ENCODE measurements at regions not wholly inside any gene's neighbourhood (a gene's known extent, or its start where the extent isn't known, plus 50 kb on each side); places are given as distances from the start of the nearest gene placed in this dataset.

GRCh38 chr14:97350894-97351731, 553.9 kb downstream of the VRK1 start:
- no peak for DNase-seq (ENCODE audit: low spot score)

DNA sequence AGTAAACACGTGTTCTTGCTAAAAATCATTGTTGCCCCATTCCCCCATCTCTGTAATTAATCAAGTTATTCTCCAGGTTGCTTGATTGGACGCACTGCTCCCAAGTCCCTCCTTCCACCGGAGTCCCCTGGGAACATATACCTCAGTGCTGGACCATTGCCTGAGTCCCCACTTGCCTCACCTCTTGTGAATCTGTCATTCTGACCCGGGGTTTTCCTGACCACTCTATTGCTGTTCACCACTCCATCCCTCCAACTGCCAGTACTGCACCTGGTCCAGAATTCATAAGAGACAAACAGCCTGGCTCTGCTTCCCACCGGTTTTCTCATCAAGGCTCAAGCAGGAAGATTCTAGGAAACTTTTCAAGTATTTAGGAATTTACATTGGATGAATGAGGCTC, 555.9 kb downstream of the VRK1 start:
- DNase-seq (ENCODE audit: low spot score): no peak

- DNase-seq (ENCODE audit: low spot score): no peak
Observed at GRCh38 chr14:97354119-97354722, 557.0 kb downstream of the VRK1 start.

GRCh38 chr14:97359341-97359740, 562.2 kb downstream of the VRK1 start:
- DNase-seq (ENCODE audit: low spot score): no peak

DNA sequence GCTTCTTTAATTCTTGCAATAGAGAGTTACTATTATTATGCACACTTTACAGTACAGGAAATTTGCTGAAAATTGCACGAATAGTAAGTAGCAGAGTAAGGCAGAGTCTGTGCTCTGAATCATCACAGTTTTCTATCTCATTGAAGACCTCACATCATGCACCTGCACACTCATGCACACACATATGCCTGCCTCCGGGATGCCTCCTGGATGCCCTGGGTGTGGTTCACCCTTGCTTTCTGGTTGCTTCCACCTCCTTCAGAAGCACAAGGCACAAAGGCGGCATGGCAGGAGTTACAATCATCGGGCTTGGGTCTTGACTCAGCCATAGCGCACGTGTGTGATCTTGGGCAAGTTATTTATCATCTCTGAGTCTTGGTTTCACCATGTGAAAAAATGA, 564.0 kb downstream of the VRK1 start:
- DNase-seq (ENCODE audit: low spot score): no peak

GRCh38 chr14:97361958-97362357, 564.8 kb downstream of the VRK1 start:
- DNase-seq (ENCODE audit: low spot score): no peak

DNA sequence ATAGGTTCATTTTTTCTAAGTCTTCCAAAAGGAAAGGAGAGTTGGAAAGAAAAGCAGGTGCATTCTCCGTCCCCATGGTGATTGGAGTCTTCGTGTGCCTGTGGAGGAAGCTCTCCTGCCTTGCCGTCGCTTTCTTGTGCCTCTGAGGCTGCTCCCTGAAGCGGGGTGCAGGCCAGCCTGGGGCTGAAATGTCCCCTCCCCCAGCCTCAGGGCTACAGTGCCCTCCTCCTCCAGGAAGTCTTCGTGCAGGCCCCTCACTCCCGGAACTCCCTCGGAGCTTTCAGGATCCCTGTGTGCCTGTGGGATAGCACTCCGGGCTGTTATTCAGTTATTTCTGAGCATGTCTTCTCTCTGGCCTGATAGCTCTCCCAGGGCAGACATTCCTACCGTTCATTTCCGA, 569.2 kb downstream of the VRK1 start:
- DNase-seq (ENCODE audit: low spot score): no peak

DNA sequence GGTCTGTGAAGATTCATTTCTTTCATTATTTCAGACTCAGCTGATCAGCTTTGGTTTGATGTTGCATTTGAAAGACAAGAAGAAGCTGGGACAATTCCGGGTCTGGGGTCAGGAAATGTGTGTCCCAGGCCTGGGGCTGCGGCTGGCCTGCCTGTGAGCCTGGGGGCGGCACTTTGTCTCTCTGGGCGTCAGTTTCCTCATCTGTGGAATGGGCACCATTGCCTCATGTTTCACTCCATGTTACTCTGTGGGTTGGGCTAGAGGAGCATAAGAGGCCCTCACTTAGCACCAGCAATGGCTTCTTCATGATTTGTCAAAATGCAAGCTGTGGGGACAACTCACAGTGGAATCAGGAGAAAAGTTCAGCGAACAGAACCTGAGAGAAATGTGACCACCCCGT, 570.1 kb downstream of the VRK1 start:
- no peak for DNase-seq (ENCODE audit: low spot score)

DNA sequence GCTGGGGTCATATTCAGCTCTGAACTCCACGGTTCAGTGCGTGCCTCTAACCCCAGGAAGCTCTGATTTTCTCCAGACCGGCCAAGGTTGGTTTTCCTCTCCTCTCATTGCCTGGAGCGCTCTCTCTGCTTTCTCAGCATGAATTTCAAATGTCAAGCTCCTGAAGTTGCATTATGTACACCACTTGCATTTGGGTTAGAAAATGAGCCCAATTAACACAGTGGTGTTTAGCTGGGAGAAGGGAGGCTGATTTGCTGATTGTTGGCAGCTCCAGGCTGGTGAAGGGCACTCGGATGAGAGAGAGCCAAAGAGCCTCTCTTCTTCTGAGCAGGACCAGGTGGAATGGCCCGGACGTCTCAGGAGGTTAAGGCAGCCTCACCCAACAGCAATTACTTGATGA, 570.9 kb downstream of the VRK1 start:
- no peak for DNase-seq (ENCODE audit: low spot score)

GRCh38 chr14:97368900-97369564, 571.9 kb downstream of the VRK1 start:
- DNase-seq (ENCODE audit: low spot score): no peak

GRCh38 chr14:97369901-97370300, 572.7 kb downstream of the VRK1 start:
- no peak for DNase-seq (ENCODE audit: low spot score)

- no peak for DNase-seq (ENCODE audit: low spot score)
Observed at GRCh38 chr14:97376310-97376709, 579.1 kb downstream of the VRK1 start.

DNA sequence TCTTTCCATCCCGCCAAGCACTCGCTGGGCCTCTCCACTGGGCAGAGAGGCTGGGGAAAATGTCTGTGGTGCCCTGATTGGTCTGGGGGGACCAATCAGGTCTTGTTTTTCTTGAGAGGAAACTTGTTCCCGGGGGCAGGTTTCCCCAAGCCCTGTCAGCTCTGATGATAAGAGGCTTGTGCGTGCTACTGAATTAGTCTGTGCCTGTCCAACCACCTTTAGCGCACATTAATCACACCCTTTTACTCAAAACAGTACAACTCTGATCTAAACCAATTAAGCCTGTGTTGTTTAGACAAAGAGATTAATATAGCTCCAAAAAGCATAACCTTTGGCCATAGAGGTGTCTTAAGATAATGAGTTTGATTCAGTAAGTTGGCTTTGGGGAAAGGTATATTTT, 580.4 kb downstream of the VRK1 start:
- DNase-seq (ENCODE audit: low spot score): no peak

DNA sequence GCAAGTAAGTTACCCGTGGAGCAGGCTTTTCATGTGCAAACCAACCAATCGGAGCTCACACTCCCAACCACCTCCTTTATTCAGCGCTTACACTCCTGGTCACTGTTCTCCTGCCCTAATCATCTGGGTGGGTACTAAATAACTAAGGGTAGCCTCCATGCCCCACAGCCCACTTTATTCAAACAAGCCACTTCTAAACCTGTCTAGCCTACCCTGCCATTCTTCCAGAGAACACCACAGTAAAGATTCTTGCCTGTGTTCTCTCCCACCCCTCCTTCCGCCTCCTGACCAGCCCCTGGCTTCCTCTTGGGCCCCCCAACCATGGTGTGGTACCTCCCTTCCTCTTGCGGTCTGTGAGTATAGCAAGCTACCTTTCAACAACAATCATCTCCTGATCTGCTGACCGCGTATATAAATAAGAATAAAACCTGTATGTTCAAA, 581.9 kb downstream of the VRK1 start:
- no peak for DNase-seq (ENCODE audit: low spot score)

DNA sequence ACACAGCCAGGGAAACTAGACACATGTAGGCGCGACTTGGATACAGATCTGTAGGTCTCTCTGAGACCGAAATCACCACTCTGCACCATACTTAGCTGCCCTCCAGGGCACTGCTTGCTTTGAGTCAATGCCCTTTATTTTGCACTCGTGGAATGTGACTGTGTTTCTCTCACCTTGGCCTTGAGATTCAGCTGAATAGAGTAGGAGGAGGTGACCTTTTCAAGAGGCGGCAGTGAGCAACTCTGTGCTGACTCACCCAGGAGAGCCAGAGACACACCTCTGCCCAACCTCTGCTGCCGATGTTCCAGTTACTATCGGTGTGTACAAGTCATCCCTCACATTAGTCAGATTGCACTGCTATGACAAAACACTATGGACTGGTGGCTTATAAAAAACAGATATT, 583.4 kb downstream of the VRK1 start:
- DNase-seq (ENCODE audit: low spot score): no peak

DNA sequence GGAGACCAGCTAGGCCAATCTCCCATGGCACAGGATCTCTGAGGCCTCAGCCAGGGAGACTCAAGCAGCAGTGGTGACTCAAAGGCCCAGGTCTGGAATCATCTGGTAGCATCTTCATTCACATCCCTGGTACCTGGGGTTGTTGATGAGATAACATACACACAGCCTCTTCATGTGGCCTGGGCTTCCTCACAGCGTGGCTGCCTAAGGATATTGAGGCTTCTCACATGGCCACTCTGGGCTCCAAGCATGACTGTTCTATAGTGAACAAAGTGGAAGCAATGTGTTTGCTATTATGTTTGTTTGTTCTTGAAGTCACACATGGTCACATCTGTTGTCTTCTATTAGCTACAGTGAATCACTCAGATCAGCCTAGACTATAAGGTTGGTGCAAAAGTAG, 584.1 kb downstream of the VRK1 start:
- no peak for DNase-seq (ENCODE audit: low spot score)

- no peak for DNase-seq (ENCODE audit: low spot score)
Observed at GRCh38 chr14:97382616-97383226, 585.5 kb downstream of the VRK1 start.

GRCh38 chr14:97385727-97386126, 588.5 kb downstream of the VRK1 start:
- DNase-seq (ENCODE audit: low spot score): no peak

GRCh38 chr14:97387252-97387874, 590.2 kb downstream of the VRK1 start:
- DNase-seq (ENCODE audit: low spot score): no peak

DNA sequence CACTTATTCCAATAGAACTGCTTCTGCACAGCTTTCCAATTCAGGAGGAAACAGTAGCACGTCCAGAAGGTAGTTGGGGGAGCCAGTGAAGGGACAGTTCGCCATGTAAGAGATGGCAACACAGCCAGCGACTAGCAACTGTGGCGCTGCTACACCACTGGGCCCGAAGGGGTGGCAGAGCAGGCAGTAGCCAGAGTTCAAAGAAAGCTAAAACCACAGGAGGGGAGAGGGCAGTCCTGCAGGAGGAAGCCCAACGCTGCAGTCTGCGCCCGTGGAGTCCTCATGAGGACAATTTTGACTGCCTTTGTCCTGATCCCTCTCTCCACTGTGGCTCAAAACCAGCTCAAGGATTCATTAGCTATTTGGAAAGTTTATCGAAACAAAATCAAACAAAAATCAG, 591.2 kb downstream of the VRK1 start:
- DNase-seq (ENCODE audit: low spot score): no peak

GRCh38 chr14:97390096-97390724, 593.0 kb downstream of the VRK1 start:
- DNase-seq (ENCODE audit: low spot score): no peak

- no peak for DNase-seq (ENCODE audit: low spot score)
Observed at GRCh38 chr14:97393244-97393643, 596.1 kb downstream of the VRK1 start.

Data from ureter (tissue), 1 donor.